ENCODE measurements at regions not wholly inside any gene's neighbourhood (a gene's known extent, or its start where the extent isn't known, plus 50 kb on each side); places are given as distances from the start of the nearest gene placed in this dataset.

DNA sequence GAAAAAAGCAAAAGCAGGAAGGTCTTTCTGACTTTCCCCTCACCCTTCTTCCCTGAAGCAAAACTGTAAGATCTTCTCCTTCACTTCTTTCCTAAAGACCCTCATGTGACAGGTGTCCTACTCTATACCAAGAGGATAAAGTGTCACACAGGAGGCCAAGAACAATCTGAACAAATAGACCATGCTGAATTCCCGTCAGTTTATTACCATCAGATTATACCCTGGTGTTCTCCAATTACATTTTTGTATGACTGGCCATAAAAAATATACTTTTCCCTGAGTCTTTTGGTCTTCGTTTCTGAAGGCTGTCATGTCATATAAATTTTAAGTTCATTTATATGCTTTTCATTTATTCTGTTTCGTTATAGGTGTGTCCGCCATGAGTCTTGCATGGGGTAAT lies 371.4 kb upstream of the CNTN4 start:
- no peak for DNase-seq (ENCODE audit: low read depth)
- TF ChIP-seq CTCF (IDR thresholded peaks at IDR 0.05; ENCODE audit: insufficient read depth, low read depth, low read length, missing control alignments), result no peak
- H3K4me3 ChIP-seq (ENCODE audit: low read length), result no peak overlapping the region

DNA sequence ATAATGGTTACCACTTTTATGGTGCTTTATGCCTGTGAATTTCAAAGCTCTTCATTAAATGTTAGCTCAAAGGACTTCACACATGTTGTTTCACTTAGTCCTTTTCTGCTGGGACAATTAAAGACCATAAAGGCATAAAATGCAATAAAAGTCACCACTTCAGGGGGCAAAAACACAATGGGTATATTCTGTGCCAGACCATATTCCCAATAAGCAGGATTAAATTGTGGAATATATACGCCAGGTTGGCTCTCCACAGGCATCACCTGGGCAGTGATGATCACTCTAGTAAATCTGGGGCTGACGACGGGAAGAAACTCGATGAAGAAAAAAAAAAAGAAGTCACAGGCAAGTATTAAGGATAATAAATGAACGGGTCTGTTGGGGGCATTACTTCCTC lies 370.2 kb upstream of the CNTN4 start:
- TF ChIP-seq CTCF (IDR thresholded peaks at IDR 0.05; ENCODE audit: insufficient read depth, low read depth, low read length, missing control alignments), result no peak
- DNase-seq (ENCODE audit: low read depth), result no peak
- no peak overlapping the region for H3K4me3 ChIP-seq (ENCODE audit: low read length)

DNA sequence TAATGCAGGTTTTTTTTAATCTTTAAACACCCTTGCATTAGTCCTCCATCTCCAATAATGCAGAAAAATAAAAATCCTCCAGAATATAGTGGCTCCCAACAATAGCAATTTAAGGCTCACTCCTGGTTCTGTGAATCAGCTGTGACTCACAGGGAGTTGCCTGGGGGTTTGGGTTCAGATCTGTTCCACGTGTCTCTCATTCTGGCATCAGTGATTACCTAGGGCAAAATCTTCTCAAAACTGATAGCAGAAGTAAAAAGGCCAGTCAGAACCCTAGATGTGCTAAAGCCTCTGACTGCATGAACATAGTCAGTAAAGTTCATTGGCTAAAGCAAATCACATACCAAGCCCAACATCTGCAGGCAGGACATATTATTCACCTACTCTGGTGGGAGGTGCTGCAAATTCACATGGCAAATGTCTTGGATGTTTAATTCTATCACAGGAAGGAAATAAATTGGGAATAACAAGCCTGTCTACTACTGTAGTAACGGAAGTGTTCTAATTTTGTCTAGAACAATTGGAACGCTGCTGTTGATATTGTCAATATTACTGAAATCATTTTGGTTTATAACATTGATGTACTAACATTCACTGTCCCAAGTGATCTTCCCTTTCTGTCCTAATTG lies 364.1 kb upstream of the CNTN4 start:
- TF ChIP-seq CTCF (IDR thresholded peaks at IDR 0.05; ENCODE audit: insufficient read depth, low read depth, low read length, missing control alignments), result no peak
- H3K4me3 ChIP-seq (ENCODE audit: low read length), result no peak overlapping the region
- DNase-seq (ENCODE audit: low read depth), result peak; percentile 35

DNA sequence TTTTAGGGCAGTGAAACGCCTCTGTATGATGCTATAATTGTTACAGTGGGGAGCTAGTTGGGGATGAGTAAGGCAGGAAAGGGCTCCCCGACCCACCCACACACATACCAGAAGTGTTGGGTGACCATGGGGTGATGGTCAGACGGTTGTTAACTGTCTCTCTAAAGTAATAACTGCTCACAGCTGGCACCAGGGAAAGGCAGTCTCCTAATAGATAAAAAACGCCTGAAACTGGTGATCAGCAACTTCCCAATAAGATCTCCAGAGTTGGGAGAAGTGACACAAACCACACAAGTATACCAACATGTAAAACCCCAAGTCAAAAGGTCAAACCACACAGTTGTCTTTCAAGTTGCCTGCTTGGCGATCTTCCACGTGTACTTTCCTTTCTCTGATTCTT lies 346.5 kb upstream of the CNTN4 start:
- no peak for TF ChIP-seq CTCF (IDR thresholded peaks at IDR 0.05; ENCODE audit: insufficient read depth, low read depth, low read length, missing control alignments)
- no peak for DNase-seq (ENCODE audit: low read depth)
- H3K4me3 ChIP-seq (ENCODE audit: low read length), result no peak overlapping the region

GRCh38 chr3:1766384-1766783 lies 332.3 kb upstream of the CNTN4 start:
- H3K4me3 ChIP-seq (ENCODE audit: low read length), result no peak overlapping the region
- no peak for DNase-seq (ENCODE audit: low read depth)
- TF ChIP-seq CTCF (IDR thresholded peaks at IDR 0.05; ENCODE audit: insufficient read depth, low read depth, low read length, missing control alignments), result no peak

DNA sequence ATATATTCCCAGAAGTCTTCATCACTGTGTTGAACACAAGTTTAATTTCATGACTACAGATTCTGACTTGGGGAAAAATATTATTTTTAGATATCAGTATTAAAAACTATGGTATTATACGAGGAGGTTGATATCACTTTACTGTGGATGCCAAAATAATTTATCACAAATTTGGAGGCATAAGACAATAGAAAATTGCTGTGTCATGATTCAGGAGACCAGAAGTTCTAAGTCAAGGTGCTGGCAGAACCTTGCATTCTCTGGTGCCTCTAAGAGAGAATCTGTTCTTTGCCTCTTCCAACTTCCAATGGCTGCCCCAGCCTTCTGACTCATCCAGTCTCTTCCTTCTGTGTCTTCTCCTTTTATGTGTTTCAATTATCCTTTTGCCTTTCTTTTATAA lies 325.0 kb upstream of the CNTN4 start:
- H3K4me3 ChIP-seq (ENCODE audit: low read length), result no peak overlapping the region
- DNase-seq (ENCODE audit: low read depth), result no peak
- no peak for TF ChIP-seq CTCF (IDR thresholded peaks at IDR 0.05; ENCODE audit: insufficient read depth, low read depth, low read length, missing control alignments)

DNA sequence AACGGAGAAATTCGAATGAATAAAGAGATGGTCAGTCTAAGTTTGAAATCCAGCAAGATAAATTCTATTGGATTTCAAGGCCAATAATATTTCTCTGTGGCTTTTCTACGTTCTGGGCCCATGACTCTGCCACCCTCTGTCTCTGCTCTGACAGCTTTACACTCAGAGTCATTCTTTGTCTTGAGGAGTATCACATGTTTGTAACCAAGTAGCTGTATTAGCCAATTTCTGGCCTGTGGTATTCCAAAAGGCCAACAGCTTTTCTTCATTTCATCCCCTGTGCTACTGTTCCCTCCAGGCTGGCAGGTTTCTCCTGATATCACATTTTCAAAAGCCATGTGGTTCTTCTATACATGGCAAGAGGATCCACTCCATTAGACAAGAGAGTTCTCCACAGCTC lies 324.1 kb upstream of the CNTN4 start:
- DNase-seq (ENCODE audit: low read depth), result no peak
- TF ChIP-seq CTCF (IDR thresholded peaks at IDR 0.05; ENCODE audit: insufficient read depth, low read depth, low read length, missing control alignments), result no peak
- H3K4me3 ChIP-seq (ENCODE audit: low read length), result no peak overlapping the region
